CD4-positive, alpha-beta T cell treated with Interleukin-15 for 1 hour (primary cell): ENCODE measurements at regions not wholly inside any gene's neighbourhood (a gene's known extent, or its start where the extent isn't known, plus 50 kb on each side); places are given as distances from the start of the nearest gene placed in this dataset.

Experiments
- DNase-seq: peaks from one replicate; pipeline ENCODE4 v3.0.0-alpha.2; 2020

DNA sequence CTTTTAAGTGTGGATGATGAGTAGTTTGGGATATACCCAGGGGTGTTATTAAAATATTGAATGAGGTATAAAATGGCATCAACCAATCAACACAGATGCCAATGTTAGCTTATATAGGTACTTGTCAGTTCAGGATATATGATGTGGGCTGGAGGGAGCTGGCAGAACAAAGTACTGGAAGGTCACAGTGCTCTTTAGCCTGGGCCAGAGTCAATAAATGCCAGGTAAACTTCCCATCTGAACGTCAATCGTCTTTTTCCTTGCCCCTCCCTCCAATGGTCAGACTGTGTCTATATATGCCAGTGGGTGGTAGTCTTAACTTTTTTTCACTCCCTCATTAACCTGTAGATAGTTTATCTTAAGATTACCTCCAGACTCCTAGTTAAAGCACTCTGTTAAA, 140.8 kb upstream of the RBMS1 start:
- DNase-seq, result no peak

DNA sequence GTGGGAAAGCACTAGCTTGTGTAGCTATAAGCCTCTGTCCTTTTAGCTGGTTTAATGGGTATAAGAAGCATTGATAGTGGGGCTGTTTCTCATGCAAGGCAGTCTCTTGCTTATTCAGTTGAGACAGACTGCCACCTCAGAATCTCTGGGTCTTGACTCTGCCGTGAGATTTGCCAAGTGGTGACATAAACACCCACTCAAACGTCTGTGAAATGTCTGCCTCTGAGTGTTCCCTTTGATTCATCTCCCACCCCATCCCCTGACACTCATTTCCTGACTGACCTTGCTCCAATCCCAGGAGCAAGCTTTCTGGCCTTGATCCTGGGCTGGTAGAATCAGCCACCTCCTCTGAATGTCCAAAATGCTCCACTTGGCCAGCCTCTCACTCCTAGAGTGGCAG, 141.9 kb upstream of the RBMS1 start:
- no peak for DNase-seq

DNA sequence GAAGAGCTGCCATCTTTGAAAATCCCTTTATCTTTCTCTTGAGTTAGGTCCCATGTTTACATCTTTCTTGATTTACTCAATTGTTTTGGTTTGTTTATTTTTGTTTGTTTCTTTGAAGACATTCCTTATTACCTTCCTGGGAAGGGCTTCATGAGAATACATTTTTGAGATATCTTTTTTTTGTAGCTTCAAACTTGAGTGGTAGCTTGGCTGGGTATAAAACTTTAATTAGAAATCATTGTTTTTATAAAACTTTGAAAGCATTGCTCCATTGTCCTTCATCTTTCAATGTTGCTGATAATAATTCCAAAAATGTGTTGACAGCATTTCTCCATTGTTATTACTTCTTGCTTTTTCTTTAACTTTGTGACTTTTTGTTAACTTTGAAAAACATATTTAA, 145.9 kb upstream of the RBMS1 start:
- DNase-seq, result no peak

DNA sequence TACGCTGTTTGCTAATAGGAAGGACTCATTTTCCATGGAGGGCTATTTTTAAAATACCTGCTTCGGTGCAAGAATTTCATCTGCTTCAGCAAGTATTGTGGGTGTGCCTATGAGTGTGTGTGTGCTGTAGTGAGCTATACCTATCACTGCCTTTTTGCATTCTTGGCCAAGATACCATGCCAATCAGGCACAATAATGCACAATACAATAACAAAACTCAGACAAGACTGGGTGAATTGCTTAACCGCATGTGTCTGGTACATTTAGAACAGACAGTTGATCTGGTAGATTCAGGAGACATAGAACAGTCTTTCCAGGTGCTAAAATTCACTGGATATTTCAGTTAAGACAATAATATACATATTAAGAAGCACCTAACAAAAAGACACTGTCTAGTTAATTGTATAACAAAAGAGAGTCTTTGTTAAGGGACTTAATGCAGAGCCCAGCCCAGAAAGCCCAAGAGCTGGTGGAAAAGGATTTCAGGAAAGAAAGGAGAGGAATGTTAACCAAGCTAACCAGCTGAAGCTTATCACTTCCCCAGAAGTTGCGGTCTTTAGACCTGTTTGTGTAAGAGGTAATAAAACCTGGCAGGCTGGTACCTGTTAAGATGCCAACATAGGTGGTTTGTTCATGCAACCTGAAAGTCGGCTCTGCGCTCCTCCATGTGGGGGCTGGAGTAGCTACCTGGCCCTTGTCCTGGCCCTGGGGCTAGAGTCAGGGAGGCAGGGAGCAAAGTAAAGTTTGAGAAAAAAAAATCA, 153.3 kb upstream of the RBMS1 start:
- no peak for DNase-seq

DNA sequence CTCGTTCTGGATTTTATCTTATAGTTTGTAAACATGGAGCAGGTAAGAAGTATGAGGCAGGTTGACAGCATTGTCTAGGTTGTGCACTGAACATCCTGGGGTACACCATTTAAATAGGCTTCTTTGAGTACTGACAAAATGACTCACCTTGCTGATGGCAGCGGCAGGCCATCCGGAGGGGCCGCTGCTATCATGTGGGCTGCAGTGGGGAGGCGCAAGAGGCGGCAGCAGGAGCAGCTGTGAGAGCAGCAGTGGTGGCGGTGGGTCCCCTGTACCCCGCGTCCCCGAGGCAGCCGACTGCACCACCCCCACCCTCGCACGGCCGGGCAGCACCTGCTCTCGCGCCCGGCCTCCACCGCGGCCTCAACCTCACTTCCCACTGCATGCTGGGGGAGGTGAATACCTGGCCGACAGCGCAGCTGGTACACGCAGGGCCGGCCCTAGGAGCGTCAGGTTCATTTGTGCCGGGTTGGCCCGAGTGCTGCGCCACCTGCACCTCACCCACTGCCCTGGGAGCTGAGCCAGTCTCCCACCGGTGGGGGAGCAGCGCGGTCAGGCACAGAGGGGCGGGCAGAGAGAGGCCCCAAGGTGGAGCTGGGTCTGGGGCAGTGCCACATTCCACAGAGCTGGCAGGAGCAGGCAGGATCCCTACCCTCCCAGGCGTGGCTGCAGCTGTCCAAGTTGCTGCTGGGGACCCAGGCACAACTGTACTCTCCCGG, 154.5 kb upstream of the RBMS1 start:
- no peak for DNase-seq

DNA sequence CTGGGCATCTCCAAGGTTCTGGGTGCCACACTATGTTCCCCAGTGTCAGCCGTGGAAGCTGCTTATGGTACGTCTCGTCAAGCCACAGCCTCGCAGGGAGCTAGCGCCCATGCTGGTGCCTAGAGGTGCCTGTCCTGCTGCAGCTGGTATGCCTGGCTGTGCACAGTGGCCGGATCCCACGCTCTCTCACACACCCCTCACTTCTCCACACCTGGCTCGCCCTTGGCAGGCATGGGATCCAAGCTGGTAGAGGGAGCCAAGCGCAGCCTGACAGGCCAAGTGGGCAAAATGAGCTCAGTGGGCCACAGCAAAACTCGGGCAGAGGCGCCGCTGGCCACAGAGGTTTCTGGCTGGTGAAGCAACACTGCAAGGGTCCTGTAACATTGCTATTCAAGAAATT, 156.1 kb upstream of the RBMS1 start:
- no peak for DNase-seq

DNA sequence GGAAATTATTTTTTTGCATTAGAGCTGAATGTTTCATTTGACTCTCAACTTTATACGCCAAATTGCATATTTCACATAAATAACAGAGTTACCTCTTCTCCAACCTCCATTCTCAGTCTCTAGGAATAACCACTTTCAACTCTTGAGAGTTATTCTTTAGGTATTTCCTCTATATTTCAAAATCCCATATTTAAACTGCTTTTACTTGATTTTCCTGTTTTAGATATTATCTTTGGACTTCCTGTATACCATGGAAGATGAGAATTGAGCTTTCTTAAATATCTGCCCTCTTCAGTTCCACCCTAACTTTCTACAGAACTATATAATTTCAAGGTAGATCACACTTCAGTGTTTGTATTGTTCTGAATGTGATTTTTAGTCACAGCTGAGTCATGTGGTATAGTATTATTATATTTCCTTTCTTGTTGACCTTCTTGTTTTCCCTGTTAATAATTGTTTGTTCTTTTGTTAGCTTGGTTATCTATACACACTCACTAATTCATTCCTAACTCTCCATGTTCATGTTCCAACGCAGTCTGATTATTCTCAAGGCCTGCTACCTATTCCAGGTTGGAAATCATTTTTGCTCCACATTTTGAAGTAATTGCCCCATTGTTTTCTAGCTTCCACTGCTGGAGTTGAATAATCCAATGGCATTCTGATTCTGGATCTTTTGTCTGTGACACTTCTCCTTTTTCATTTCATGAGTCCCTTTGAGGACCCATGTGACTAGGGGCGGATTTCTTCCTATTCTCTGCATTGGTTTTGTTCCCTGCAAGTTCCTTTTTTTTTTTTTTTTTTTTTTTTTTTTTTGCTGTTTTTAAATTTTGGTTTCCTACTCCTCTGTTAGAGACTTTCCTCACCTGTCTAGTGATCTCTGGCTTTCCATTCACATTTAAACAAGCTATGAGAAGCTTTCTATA, 156.8 kb upstream of the RBMS1 start:
- DNase-seq, result peak; percentile 22

DNA sequence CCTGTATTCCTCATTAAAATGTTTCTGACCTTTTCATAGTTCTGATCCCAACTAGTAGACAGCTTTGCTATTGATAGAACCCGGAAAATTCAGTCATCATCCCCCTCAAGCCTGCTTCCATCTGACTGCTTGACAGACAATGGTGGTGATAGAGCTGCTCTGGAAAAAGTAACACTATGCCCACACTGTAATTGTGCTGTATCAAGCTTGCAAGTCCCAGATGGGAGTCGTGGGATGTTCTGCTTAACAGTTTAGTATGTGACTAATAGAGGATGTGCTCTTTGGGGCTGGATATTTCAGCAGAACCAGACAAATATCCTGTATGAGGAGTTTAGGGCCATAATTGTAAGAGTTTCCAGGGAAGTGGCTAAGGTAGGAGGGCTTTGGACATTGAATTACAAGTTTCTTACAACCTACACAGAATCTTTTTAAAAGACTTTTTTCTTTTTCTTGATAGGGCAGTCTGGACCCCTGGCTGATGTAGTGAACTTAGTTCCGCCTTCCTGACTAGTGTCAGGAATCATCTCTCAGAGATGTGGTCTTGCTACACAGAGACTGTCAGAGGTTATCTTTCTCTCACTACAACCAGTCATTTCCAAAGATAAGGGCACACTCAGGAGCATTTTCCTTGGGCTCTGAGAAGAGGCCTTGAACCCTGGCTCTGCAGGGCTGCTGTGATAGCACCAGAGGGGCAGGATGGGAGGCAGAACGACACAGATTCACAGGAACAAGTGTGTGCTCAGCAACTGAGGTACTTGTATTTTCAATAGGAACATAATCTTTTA, 158.0 kb upstream of the RBMS1 start:
- DNase-seq, result no peak

DNA sequence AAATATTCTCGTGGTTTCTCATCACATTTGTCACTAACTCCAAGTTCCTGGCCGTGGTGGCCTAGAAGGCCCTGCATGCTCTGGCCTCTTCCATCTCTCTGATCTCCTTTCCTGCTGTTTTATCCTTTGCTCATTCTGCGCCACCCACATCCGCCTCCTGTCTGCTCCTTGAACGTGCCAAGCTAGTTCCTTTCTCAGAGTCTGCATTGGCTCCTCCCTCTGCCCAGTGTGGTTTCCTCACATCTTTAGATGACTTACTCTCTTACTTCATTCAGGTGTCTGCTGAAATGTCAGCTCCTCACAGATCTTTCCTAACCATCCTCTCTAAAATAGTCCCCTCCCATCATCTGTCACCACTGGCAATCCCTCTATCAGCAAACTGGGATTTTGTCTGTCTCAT, 158.6 kb upstream of the RBMS1 start:
- peak; percentile 63 for DNase-seq

DNA sequence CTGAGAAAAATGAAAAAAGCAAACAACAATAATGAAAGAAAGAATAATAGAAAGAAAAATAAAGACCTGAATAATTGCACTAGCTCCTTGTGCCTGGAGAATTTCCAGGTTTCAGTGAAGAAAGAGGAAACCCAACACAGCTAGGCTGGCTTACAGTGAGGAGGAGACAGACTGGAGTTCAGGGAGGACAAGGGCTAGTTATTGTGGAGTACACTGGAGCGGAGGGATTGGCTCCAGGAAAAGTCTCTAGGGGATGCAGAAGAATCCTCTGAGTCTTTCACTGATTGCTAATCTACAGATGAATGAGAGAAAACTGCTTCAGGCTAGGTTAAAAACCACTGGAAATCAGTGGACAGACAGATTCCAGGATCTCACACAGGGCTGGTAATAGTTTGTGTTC, 163.6 kb upstream of the RBMS1 start:
- no peak for DNase-seq

DNA sequence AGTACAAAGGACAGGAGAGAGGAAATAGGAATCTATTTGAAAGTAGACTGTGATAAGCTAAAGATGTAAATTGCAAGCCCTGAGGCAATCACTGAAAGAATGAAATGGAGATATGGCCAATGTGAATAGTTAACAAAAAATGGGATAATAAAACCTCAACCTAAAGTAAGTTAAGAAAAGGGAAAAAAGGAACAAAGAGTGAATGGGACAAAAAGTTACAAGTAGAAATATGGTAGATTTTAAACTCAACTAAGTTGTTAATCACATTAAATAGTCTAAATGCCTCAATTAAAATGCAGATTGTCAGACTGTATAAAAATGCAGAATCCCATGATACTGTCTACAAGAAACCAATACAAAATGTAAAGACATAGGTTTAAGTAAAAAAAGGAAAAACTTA, 165.2 kb upstream of the RBMS1 start:
- DNase-seq, result no peak

DNA sequence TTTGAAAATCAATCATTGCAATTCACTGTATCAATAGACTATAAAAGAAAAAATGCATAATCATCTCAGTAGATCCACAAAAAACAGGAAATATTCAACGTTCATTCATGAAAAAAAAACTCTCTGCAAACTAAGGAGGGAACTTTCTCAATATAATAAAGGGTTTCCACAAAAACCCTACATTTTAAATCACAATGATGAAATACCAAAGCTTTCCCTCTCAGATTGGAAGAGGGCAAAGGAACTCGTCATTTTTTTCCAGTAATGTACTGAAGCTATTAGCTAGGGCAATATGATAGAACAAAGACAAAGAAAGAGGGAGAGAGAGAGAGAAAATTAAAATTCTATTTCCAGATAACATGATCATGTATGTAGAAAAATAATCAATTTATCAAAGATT, 167.1 kb upstream of the RBMS1 start:
- no peak for DNase-seq

DNA sequence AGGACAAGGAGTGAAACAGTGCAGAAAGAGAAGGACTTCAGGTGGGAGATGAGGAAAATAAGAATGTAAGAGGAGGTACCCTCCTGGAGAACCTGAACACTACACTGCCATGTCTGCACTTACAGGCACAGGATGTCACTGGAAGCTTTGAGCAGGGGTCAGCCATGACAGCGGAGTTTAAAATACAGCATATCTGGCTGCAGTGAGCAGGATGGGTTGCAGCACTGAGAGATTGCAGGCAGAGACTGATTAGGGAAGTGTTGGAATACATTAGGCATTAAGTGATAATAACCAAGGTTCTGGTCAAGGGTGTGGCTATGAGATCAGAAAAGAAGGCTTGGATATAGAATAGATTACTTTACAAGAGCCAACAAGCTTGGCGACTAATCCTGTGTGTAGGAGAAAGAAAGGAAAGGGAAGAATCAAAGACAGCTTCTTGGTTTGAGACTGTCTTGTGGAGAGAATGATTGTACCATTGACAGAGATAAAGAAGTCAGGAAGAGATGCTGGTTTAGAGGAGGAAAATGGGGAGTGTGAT, 171.1 kb upstream of the RBMS1 start:
- no peak for DNase-seq

DNA sequence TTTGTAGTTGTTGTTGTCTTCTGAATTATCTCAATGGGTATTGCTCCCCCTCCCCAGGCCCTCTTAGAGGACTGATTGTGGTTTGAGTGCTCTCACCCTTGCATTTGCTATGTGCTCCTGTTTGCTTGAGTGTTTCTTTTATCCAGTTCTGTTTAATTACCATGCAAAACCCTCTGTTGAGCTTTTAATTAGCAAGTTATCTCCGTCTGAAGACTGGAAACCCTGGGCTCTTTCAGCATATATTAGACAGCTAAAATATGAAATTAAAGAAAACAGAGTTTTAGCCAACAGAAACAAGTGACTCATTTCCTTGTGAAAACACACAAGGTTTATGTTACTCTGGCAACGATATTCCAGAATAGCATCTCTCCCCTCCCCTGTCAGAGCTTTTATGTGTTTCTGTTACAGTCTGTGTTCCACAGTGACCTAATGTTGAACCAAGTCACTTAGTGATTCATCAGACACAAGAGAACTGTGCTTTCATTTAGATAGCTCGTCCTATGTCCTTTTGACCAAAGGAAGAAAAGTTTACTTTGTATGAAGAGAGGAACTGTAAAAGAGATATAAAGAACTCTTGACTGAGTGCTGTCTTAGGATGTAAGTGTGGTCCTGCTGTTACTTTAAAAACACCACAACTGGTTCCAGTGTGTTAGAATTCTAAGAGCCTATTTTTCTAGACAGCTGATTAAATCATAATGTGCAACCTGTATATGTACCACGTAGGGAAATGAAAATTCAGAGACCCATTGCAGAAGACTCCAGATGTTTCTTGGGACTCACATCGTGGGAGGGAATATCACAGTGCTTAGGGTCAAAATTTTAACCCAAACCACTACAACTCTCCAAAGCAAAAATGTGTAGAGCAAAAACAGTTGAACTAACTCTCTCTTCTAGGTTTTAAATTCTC, 172.8 kb upstream of the RBMS1 start:
- DNase-seq, result peak; percentile 16

DNA sequence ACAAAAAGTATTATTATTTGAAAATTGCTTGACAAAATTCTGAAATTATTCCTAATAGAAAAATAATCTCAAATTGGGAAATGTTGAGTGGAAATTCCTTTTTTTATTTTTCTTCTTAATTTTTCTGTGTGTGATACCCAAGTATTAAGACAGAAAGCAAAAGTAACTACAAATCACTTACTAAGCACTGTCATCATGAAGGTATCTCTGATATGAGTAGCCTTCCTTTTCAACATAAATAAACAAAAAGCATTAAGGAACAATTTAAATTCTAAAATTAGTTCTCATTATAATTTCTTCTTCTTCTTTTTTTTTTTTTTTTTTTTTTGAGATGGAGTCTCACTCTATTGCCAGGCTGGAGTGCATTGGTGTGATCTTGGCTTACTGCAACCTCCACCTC, 174.2 kb upstream of the RBMS1 start:
- DNase-seq, result no peak

DNA sequence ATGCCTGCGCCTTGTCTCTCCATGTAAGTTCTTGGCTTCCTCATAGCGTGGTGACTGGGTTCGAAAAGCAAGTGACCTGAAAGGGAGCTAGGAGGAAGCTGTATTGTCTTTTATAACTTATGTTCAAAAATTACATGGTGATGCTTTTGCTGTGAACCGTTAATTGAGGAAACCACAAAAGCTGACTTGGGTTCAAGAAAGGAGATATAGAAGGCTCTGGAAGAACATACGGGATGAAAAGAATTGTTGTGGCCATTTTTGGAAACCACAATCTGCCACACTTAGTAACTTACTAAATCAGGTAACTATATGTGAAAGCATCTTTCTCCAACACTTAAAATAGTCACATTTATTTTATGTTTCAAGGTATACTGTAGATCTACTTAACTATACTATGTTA, 177.0 kb upstream of the RBMS1 start:
- no peak for DNase-seq

DNA sequence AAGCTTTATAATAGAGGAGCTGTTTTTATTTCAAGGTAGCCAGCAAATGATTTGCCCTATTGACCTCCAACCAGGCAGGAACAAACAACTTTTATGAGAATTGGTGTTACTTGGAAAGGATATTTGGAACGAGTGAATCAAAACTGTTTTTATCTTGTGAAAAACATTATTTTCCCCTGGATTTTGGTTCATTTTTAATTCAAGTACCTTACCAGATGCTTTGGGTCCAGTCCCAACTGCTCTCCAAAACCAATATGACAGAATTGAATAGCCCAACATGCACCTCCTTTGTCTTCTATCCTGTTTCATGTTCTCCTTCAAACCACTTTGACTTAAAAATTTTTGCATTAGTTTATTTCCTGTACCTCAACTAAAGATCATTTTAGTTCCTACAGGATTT, 178.6 kb upstream of the RBMS1 start:
- DNase-seq, result no peak

DNA sequence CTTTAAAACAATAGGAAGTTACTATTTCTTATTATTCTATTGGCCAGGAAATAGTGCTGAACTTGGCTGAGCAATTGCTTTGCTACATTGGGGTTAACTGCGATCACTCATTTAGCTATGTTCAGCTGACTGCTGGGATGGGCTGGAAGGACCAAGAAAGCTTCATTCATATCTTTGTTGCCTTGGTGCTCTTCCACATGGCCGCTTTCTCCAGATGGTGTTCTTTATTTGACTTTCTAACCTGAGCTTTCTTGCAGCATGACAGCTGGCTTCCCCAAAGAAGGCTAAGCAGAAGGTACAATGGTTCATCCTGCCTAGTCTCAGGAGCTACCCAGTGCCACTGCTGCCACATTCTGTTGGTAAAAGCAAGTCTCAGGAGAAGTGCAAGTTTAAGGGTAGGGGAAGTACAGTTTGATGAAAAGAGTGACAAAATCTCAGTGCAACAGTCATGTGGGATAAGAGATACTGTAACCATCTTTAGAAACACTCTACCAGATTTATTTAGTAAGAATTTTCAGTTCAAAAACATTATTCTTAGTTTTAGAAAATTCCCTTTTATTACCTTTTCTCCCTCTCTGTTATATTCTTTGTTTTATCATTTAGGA, 180.6 kb upstream of the RBMS1 start:
- no peak for DNase-seq

DNA sequence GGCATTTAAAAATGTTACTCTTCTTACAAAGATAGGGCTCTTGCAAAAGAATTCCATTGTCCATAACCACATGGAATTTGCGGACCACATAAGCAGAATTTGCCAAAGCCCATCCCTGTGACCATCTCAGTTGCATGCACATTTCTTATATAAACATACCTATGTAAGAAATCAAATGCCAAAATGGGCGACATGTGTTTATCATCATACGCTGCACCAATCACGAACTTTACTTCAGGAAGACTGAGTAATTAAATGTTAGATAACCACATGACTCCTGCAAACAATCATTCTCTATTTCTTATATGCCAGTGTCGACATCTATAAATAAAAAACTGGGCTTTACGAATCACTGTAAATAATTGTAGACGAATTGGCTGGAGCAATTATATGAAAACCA, 186.1 kb upstream of the RBMS1 start:
- no peak for DNase-seq

DNA sequence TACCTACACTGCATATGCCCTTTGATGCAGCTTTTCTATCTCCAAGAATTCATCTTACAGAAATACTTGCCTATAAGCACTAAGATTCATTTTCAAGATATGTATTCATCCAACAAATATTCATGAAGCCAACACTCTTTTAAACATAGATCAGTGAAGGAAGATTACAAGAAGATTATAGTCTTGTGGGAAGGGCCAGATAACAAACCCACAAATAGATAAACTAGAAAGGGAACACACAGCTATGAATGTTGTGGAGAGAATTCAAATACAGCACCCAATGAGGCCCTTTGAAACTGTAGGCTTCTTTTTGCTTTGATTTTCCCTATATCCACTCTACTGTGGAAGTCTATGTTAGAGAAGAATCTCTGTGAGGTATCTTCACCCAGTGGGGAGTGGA, 186.7 kb upstream of the RBMS1 start:
- no peak for DNase-seq

DNA sequence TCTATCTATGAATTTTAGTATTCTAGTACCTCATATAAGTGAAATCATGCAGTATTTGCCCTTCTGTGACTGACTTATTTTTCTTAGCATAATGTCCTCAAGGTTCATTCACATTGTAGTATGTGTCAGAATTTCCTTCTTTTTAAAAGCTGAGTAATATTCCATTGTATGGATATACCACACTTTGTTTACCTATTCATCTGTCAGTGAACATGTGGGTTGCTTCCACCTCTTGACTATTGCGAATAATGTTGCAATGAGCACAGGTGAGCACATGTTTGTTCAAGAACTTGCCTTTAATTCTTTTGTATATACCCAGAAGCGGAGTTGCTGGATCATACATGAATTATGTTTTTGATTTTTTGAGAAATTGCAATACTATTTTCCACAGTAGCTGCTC, 187.4 kb upstream of the RBMS1 start:
- DNase-seq, result no peak
